PC-9 (cell line): ENCODE measurements at regions not wholly inside any gene's neighbourhood (a gene's known extent, or its start where the extent isn't known, plus 50 kb on each side); places are given as distances from the start of the nearest gene placed in this dataset.

Source experiments
- CTCF ChIP-seq: fragments of 200-600 bp; sonication (generic); conservative IDR thresholded peaks from 2 replicates; pipeline ENCODE4 v1.6.1; 2017; ENCODE audit warnings: mixed run types, antibody characterized with exemption, mild to moderate bottlenecking, moderate library complexity
- EZH2 ChIP-seq: fragments of 200-600 bp; sonication (generic); IDR thresholded peaks from 2 replicates; pipeline ENCODE4 v1.8.0; 2017; ENCODE audit warnings: antibody characterized with exemption, low read depth

GRCh38 chr15:70396807-70397206 is 299.1 kb upstream of the TLE3 start:
- TF ChIP-seq CTCF (no peak), EZH2 (no peak)
